HFF-Myc (cell line): ENCODE measurements at regions not wholly inside any gene's neighbourhood (a gene's known extent, or its start where the extent isn't known, plus 50 kb on each side); places are given as distances from the start of the nearest gene placed in this dataset.

Source experiments
- DNase-seq: peaks from one replicate; pipeline ENCODE4 v3.0.0-alpha.2; 2011; ENCODE audit warnings: low read depth; ENCODE audit errors: extremely low read depth
- H3K4me3 ChIP-seq: replicated peaks from 2 replicates; pipeline ENCODE4 v1.5.1; 2011; ENCODE audit warnings: low read depth, mild to moderate bottlenecking, control low read depth, low read length
- TF ChIP-seq, protein P1 (sequence below): IDR thresholded peaks from 2 replicates; pipeline ENCODE4 v1.5.1; 2012; ENCODE audit warnings: mild to moderate bottlenecking, low read depth, low read length, control low read depth; ENCODE audit errors: missing control alignments

DNA sequence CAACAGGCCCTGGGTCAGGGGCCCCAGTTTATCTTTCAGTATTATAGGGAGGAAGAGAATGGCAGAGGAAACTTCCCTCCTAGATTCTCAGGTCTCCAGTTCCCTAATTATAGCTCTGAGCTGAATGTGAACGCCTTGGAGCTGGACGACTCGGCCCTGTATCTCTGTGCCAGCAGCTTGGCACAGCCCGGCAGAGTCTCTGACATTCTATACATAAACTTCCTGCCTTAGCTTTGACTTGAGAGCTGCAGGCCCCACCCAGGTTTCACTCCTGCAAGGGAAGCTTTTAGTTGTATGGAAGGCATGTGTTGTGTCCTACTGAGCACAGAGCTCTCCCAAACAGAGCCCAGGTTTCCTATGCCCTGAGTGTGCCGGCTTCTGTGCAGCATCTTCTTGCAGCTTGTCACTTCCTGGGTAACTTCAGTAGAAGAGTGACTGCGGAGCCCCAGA lies 205.6 kb upstream of the PRSS58 start:
- TF ChIP-seq, protein P1, sequence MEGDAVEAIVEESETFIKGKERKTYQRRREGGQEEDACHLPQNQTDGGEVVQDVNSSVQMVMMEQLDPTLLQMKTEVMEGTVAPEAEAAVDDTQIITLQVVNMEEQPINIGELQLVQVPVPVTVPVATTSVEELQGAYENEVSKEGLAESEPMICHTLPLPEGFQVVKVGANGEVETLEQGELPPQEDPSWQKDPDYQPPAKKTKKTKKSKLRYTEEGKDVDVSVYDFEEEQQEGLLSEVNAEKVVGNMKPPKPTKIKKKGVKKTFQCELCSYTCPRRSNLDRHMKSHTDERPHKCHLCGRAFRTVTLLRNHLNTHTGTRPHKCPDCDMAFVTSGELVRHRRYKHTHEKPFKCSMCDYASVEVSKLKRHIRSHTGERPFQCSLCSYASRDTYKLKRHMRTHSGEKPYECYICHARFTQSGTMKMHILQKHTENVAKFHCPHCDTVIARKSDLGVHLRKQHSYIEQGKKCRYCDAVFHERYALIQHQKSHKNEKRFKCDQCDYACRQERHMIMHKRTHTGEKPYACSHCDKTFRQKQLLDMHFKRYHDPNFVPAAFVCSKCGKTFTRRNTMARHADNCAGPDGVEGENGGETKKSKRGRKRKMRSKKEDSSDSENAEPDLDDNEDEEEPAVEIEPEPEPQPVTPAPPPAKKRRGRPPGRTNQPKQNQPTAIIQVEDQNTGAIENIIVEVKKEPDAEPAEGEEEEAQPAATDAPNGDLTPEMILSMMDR, result no peak
- no peak for DNase-seq
- no peak overlapping the region for H3K4me3 ChIP-seq

DNA sequence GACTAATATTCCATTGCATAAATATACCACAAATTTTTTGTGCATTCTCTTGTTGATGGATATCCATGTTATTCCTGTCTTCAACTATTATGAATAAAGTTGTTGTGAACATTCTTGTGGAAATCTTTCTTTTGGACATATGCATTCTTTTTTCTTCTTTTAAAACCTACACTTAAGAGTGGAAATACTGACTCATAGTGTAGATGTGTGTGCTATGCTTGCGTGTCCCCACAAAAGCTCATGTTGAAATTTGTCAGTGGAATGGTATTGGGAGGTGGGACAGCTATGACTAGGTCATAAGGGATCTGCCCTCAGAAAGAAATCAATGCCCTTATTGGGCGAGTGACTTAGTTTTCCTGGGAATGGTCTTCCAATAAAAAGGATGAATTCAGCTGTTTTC lies 203.6 kb upstream of the PRSS58 start:
- TF ChIP-seq, protein P1, result no peak
- no peak for DNase-seq
- no peak overlapping the region for H3K4me3 ChIP-seq

DNA sequence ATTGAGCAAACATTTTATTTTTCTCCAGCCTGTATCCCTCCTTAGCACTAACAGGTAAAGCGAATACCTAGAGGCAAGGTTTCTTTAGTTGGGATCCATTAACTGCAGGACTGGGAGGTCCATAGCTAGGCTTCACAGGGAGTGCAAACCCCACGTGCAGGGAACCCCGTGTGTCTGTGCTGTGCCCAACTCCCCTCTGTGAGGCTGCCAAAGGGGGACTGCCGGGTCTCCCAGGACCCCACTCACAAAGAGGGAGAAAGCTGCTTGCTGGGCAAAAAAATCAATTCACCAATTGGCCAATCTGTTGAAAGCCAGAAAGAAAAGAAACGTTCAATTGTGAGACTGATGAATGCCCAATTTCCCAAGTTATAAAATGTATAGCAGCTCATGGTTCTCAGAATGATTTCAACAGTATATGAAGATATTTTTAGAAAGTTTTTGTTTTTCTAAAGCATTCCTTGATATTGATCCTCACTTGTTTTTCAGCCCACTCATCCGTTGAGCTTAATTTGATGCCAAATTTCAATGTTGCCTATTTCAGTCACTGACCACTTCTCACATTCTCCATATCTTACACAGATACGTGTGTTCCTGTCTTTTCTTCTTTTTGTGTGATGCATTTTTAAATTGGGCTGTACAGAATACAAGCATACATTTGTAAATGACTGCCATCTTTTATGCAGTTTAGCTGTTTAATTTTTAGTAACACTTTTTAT lies 202.7 kb upstream of the PRSS58 start:
- no peak overlapping the region for H3K4me3 ChIP-seq
- TF ChIP-seq, protein P1, result no peak
- DNase-seq, result no peak

DNA sequence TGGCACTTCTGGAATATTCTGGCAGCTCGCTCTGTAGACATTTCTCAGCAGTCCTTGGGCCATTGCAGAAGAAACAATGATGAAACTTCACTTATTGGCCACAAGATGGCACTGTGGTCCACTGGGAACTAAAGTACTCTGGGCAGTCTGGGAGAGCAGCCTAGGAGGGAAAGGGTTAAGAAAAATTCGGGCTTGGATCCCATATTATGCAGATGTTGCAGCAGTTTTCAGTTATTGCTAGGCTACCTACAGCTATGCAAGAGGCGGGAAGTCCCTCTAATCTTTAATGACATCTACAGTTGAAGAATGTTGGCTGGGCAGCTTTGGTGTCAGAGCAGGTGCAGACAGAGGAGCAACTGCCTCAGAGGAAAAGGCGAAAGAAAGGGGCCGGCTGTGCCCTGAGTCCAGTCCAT lies 201.7 kb upstream of the PRSS58 start:
- TF ChIP-seq, protein P1, result peak; percentile 77
- DNase-seq, result peak; percentile 72
- H3K4me3 ChIP-seq, result no peak overlapping the region

DNA sequence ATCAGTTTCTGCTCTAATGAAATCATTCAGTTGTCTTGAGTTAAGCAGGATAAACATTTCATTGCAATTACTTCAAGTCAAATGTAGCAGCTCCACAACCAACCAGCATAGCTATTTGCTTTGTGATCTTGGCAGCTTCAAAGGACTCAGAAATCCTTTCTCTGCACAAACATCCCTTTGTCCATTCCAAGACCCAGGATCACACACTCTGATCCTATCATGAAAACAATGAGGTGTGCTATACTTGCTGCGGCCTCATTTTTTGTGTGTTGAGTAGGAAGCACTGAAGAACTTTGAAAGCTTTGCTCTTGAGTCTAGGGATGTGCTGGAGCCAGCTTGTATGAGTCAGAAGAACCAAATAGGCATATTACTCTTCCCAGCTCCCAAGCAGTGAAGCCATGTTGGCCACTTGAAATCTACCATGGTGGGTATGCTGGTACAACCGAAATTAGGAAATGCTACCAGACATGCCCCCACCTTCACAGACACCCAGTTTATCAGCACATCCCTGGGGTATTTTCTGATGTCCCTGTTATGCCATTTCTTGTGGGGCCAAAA lies 199.4 kb upstream of the PRSS58 start:
- DNase-seq, result no peak
- TF ChIP-seq, protein P1, result no peak
- no peak overlapping the region for H3K4me3 ChIP-seq

DNA sequence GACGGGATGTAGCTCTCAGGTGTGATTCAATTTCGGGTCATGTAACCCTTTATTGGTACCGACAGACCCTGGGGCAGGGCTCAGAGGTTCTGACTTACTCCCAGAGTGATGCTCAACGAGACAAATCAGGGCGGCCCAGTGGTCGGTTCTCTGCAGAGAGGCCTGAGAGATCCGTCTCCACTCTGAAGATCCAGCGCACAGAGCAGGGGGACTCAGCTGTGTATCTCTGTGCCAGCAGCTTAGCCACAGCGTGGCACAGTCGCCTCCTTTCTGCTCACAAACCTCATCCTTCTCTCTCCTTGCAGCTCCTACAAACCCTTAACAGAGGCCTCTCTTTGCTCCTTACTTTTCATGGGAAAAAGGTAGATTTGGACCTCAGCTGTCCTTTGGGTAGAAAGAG lies 197.5 kb upstream of the PRSS58 start:
- DNase-seq, result no peak
- H3K4me3 ChIP-seq, result no peak overlapping the region
- TF ChIP-seq, protein P1, result no peak
